ENCODE measurements at regions not wholly inside any gene's neighbourhood (a gene's known extent, or its start where the extent isn't known, plus 50 kb on each side); places are given as distances from the start of the nearest gene placed in this dataset.

DNA sequence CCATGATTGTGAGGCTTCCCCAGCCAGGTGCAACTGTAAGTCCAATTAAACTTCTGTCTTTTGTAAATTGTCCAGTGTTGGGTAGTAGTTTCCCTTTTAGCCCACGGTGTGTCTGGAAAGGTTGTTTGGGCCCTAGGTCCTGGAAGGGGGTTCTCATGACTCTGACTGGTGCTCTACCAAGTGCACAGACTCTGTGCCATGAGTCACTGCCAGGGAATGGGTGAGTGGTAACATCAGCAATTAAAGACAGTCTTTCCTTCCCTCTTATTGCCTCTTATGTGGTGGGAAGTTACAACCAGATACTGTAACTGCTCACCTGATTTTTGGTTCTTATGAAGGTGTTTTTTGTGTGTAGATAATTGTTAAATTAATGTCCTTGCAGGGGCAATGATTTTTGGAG, 141.2 kb downstream of the PRDM9 start:
- TF ChIP-seq, protein P1, sequence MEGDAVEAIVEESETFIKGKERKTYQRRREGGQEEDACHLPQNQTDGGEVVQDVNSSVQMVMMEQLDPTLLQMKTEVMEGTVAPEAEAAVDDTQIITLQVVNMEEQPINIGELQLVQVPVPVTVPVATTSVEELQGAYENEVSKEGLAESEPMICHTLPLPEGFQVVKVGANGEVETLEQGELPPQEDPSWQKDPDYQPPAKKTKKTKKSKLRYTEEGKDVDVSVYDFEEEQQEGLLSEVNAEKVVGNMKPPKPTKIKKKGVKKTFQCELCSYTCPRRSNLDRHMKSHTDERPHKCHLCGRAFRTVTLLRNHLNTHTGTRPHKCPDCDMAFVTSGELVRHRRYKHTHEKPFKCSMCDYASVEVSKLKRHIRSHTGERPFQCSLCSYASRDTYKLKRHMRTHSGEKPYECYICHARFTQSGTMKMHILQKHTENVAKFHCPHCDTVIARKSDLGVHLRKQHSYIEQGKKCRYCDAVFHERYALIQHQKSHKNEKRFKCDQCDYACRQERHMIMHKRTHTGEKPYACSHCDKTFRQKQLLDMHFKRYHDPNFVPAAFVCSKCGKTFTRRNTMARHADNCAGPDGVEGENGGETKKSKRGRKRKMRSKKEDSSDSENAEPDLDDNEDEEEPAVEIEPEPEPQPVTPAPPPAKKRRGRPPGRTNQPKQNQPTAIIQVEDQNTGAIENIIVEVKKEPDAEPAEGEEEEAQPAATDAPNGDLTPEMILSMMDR (conservative IDR thresholded peaks at IDR 0.05; ENCODE audit: low read depth, low read length), result no peak
- no peak for DNase-seq (ENCODE audit: low read depth)
- no peak overlapping the region for H3K4me3 ChIP-seq (ENCODE audit: low read depth, low read length)

DNA sequence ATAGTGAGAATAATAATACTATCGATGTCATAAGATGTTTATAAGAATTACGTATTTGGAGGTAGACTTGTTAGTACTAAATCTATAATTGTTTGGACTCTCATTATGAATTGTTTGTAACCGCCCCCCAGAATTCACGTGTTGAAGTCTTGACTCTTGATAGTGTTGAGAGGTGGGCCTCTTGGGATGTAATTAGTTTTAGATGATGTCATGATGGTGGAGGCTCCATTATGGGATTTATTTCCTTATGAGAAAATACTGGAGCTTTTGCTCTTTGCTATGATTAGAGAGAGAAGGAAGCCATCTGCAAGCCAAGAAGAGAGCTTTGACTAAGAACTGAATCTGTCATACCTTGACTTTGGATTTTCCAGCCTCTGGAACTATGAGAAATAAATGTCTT, 142.2 kb downstream of the PRDM9 start:
- no peak for DNase-seq (ENCODE audit: low read depth)
- TF ChIP-seq, protein P1 (conservative IDR thresholded peaks at IDR 0.05; ENCODE audit: low read depth, low read length), result no peak

DNA sequence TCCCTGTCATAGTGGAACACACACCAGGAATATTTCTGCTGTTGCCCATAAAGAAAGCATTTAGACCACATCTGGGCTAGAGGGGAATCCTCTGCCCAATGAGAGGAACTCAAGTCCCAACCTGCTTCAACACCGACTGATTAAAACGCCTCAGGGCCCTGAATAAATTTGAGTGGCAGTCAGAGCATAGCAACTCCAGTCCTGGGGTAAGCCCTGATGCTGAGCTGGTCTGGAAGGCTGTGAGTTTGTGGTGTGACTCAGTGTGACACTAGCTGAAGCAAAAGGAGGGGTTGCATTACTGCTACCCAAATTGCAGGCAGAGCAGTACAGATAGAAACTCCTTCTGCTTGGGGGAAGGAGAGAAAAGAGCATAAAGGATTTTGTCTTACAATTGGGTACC, 148.3 kb downstream of the PRDM9 start:
- TF ChIP-seq, protein P1 (conservative IDR thresholded peaks at IDR 0.05; ENCODE audit: low read depth, low read length), result no peak
- no peak for DNase-seq (ENCODE audit: low read depth)
- no peak overlapping the region for H3K4me3 ChIP-seq (ENCODE audit: low read depth, low read length)

More for the DNA sequence above, 142.2 kb downstream of the PRDM9 start:
- no peak overlapping the region for H3K4me3 ChIP-seq (ENCODE audit: low read depth, low read length)

DNA sequence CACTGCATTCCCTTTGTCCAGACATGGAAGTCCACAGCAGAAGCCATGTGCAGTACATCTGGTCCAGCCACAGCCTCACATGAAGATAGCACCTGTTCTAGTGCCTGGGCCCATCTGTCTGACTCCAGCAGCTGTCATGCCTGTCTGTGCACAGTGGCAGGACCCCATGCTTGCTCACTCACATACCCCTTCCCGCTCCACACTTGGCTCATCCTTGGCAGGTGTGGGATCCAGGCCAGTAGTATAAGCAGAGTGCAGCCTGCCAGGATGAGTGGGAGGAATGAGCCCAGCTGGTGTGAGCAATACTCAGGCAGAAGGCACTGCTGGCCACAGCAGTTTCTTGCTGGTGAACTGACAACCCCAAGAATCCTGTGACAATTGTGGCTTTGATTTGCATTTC, 168.0 kb downstream of the PRDM9 start:
- TF ChIP-seq, protein P1 (conservative IDR thresholded peaks at IDR 0.05; ENCODE audit: low read depth, low read length), result no peak
- DNase-seq (ENCODE audit: low read depth), result no peak
- H3K4me3 ChIP-seq (ENCODE audit: low read depth, low read length), result no peak overlapping the region

DNA sequence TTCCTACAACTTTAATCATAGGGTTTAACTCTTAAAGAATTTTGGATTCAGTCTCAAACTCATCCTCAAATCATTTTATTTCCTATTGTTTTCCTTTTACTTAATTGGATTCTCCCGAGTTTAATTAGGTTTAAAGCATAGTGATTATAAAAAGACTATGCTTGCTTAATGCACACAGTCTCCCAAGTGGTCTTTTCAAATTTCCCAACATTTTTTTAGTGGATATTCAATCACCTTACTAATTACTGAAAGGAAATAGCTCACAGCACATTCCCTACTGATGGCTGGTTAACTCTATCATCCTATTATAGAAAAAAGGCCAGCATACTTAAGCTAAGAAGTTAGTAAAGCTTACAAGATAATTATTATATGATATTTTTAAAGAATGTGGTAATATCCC, 170.6 kb downstream of the PRDM9 start:
- TF ChIP-seq, protein P1 (conservative IDR thresholded peaks at IDR 0.05; ENCODE audit: low read depth, low read length), result no peak
- no peak for DNase-seq (ENCODE audit: low read depth)
- H3K4me3 ChIP-seq (ENCODE audit: low read depth, low read length), result no peak overlapping the region

DNA sequence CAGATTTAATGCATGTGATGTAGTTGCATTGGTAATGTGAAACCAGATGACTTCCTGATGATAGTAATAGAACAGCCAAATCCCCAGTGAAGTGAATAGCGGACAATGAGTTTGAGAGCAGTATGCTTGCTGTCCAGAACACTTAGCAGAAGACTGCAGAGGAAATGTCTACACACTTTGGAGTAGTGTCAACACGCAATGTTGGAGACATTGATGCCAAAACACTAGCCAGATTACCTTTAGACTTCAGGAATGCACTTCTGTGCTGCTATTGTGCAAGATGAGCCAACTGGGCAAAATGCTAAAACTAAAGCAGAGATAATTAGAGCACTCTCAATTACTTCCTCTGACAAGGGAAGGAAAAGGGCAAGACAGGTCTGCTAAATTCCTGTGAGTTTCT, 176.7 kb downstream of the PRDM9 start:
- TF ChIP-seq, protein P1 (conservative IDR thresholded peaks at IDR 0.05; ENCODE audit: low read depth, low read length), result no peak
- no peak for DNase-seq (ENCODE audit: low read depth)
- no peak overlapping the region for H3K4me3 ChIP-seq (ENCODE audit: low read depth, low read length)

DNA sequence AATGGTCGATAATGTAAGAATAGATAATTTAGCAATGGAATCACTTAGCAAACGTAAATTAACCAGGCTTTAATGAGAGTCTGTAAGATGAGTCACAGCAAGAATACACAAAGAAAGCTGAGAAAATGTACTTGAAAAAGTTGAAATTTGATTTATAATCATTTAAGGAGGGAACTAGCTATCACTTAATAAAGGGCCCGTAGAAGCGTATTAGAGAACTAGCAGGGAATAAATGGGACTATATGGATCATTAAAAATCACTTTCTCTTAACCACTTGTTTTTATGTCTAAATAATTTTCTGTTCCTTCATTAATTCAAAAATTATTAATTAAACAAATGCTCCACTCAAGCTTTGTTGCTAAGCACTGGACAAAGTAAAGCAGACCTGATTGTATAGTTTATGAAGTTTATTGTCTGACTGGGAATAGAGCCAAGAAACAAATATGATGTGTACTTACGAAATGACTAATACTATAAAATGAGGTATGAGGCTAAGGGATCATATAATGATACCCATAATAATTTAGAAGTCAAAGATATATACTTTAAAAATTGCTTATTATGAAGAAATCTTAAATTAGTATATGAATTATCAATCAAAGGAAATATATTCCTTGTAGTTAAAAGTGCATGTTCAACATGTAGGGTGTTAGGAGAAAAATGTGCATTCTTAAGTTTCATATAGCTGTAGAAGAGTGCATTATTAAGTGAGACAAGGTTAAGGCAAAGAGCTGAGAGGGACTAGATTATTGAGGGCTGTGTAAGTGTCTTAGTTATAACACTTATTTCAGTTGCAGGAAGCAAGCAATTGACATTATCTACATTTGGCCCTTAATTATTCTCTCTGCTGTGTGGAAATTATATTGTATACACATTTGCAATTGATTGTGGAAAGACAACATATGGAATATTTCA, 196.8 kb downstream of the PRDM9 start:
- TF ChIP-seq, protein P1 (conservative IDR thresholded peaks at IDR 0.05; ENCODE audit: low read depth, low read length), result no peak
- DNase-seq (ENCODE audit: low read depth), result no peak
- no peak overlapping the region for H3K4me3 ChIP-seq (ENCODE audit: low read depth, low read length)

Measured in choroid plexus epithelial cell (primary cell).